ENCODE measurements at regions not wholly inside any gene's neighbourhood (a gene's known extent, or its start where the extent isn't known, plus 50 kb on each side); places are given as distances from the start of the nearest gene placed in this dataset.

DNA sequence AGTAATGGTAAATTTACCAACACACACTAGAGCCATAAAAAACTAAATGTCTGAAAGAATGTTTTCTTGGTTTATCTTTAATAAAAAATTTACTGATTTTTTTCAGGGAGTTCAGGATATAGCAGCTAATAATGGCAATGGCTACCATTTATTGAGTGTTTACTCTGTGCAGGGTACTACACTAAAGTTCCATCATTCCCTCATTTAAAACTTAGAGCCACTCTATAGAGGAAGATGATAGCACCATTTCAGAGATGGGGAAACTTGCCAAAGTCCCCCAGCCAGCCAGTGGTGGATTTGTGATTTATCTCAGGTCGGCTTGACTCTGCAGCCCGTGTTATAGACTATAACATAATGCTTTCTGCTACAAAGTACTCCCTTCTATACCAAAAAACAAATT lies 86.6 kb downstream of the LSMEM1 start:
- H3K4me3 ChIP-seq (ENCODE audit: low read depth in 1 of 3, low read length in 3 of 3): no peak overlapping the region
- DNase-seq (no peak), FAIRE-seq (no peak)
- no peaks in the 10 kb centered on the region for H3K9me3 ChIP-seq (ENCODE audit: control insufficient read depth in 2 of 2, insufficient read depth in 1 of 2, low read depth in 1 of 2, low read length in 1 of 2)
- H3K4me1 ChIP-seq (ENCODE audit: control insufficient read depth in 3 of 3, insufficient read depth in 2 of 3, low read depth in 1 of 3, low read length in 2 of 3): peaks cover 0 to 24% (median 0%) of the 10 kb centered on the region in 3 donors
- WGBS, 3 donors: 40 to 61% (median 45%) methylated on average over 2 of the region's 2 CpGs
- H3K27ac ChIP-seq (ENCODE audit: low read depth in 1 of 3, low read length in 2 of 3): no peak overlapping the region
- no peaks in the 10 kb centered on the region for H3K36me3 ChIP-seq (ENCODE audit: control insufficient read depth in 3 of 3, insufficient read depth in 2 of 3, low read depth in 1 of 3, low read length in 3 of 3)
- no peaks in the 10 kb centered on the region for H3K27me3 ChIP-seq (ENCODE audit: control insufficient read depth in 3 of 3, insufficient read depth in 3 of 3, low read length in 3 of 3)

DNA sequence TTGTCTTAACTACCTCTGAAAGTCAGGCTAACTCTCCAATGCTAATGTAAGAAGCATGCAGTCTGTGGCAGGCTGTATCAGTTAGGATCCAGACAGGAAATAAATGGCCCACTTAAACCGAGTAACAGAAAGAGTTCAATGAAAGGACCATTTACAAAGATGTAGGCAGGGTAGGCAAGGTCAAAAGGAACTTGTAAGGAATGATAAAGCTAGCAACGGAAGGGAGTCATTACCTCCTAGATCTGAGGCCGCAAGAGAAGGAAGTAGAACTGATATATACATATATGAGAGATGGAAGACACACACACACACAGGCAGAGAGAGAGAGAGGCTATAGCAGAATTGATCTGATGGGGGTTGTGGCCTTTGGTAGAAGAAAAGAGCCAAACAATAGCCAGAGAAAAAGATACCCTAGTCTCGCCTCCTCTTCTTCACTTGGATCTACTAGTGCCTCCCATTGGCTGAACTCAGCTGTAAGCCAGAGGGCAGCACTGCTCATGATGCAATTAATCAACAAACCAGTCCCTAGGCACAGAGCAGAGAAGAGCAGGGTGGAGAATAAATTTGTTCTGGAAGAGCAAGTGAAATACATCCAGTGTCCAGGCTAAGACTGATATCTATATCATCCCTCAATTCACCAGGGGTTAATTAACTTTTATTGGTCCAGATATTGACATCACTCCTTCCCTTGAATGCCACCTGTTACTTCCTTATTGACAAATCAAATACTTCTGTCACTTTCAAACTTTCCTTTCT lies 91.2 kb downstream of the LSMEM1 start:
- no peaks in the 10 kb centered on the region for H3K27me3 ChIP-seq (ENCODE audit: control insufficient read depth in 3 of 3, insufficient read depth in 3 of 3, low read length in 3 of 3)
- H3K9me3 ChIP-seq (ENCODE audit: control insufficient read depth in 2 of 2, insufficient read depth in 1 of 2, low read depth in 1 of 2, low read length in 1 of 2): peaks cover 0 to 9% of the 10 kb centered on the region in 2 donors
- H3K4me1 ChIP-seq (ENCODE audit: control insufficient read depth in 3 of 3, insufficient read depth in 2 of 3, low read depth in 1 of 3, low read length in 2 of 3): peaks cover 0 to 30% (median 4%) of the 10 kb centered on the region in 3 donors
- H3K36me3 ChIP-seq (ENCODE audit: control insufficient read depth in 3 of 3, insufficient read depth in 2 of 3, low read depth in 1 of 3, low read length in 3 of 3): no peaks in the 10 kb centered on the region
- WGBS, 3 donors: 7 to 35% (median 27%) methylated on average over 4 of the region's 4 CpGs
- DNase-seq: peak in 1 of 2 donors; percentile 93
- H3K27ac ChIP-seq (ENCODE audit: low read depth in 1 of 3, low read length in 2 of 3): peak overlapping the region; percentile 51 to 73 (median 61)
- no peak overlapping the region for H3K4me3 ChIP-seq (ENCODE audit: low read depth in 1 of 3, low read length in 3 of 3)
- FAIRE-seq: peak; percentile 67

DNA sequence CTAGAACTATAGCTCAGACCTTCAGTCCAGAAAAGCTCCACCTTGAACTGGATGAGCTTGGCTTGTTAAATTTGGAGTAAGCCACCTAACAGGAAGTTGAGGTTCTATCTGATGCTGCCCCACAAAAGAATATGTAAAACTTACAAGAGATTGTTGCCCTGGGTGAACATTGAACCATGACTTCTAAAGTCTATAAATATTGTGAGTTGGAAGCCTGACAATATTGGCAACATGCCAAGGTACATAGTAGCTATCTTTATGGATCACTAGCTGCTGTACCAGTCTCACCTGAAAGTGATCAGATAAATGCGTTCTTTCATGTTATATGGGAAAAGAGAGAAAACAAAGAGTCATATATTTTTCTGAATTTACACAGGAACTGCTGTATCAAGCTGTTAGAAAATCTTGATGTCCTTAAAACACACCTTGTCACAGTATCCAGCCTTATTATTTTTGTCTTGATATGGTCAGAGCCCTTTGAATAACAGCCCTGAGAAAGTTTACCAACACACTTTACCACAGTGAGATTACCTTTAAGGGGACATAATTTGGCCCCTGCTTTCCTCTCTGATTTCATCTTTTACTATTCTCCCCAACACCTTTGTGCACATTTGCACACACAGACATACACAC lies 92.0 kb downstream of the LSMEM1 start:
- no peak overlapping the region for H3K4me3 ChIP-seq (ENCODE audit: low read depth in 1 of 3, low read length in 3 of 3)
- H3K9me3 ChIP-seq (ENCODE audit: control insufficient read depth in 2 of 2, insufficient read depth in 1 of 2, low read depth in 1 of 2, low read length in 1 of 2): peaks cover 0 to 10% of the 10 kb centered on the region in 2 donors
- DNase-seq: peak; percentile 94 to 98
- H3K4me1 ChIP-seq (ENCODE audit: control insufficient read depth in 3 of 3, insufficient read depth in 2 of 3, low read depth in 1 of 3, low read length in 2 of 3): peaks cover 0 to 30% (median 4%) of the 10 kb centered on the region in 3 donors
- no peaks in the 10 kb centered on the region for H3K27me3 ChIP-seq (ENCODE audit: control insufficient read depth in 3 of 3, insufficient read depth in 3 of 3, low read length in 3 of 3)
- peak overlapping the region; percentile 16 to 80 (median 61) for H3K27ac ChIP-seq (ENCODE audit: low read depth in 1 of 3, low read length in 2 of 3)
- WGBS, 3 donors: 18 to 27% (median 27%) methylated on average over 1 of the region's 1 CpG
- H3K36me3 ChIP-seq (ENCODE audit: control insufficient read depth in 3 of 3, insufficient read depth in 2 of 3, low read depth in 1 of 3, low read length in 3 of 3): no peaks in the 10 kb centered on the region
- FAIRE-seq: no peak

DNA sequence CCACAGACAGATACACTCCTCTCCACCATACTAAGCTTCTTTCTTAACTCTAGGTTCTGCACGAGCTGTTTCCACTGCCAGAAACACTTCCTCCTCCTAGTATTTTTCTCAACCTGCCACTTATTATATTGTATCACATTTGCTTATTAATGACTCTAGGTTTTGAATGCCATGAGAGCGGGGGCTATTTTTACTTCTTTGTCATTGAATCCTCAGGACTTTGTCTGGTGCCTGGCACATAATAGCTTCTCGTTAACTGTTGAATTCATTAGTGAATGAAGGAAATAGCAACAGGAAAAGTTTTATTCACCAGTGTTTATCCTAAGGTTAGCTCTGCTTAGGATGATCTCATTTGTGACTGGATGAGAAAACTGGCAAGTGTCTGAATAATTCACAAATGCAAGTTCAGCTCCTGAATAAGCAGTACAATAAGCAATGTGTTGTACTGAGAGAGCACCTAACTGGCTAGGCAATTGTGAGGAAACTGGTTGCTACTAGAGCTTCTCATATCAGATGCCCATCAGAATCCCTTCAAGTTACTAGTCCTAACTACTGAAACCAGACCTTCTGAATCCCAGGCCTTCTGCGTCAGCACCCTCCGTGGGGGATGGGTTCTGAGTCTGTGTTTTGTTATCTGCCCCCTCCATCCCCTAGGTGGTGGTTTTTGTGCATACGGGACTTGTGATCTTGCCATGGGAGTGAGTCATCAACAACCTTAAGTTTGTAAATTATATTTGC lies 92.7 kb downstream of the LSMEM1 start:
- Histone ChIP-seq H3K27ac (ENCODE audit: low read depth in 1 of 3, low read length in 2 of 3) (peak overlapping the region; percentile 16 to 80 (median 21)), H3K9me3 (ENCODE audit: control insufficient read depth in 2 of 2, insufficient read depth in 1 of 2, low read depth in 1 of 2, low read length in 1 of 2) (peaks cover 0 to 13% of the 10 kb centered on the region in 2 donors), H3K36me3 (ENCODE audit: control insufficient read depth in 3 of 3, insufficient read depth in 2 of 3, low read depth in 1 of 3, low read length in 3 of 3) (no peaks in the 10 kb centered on the region), H3K4me3 (ENCODE audit: low read depth in 1 of 3, low read length in 3 of 3) (no peak overlapping the region), H3K4me1 (ENCODE audit: control insufficient read depth in 3 of 3, insufficient read depth in 2 of 3, low read depth in 1 of 3, low read length in 2 of 3) (peaks cover 0 to 30% (median 4%) of the 10 kb centered on the region in 3 donors), H3K27me3 (ENCODE audit: control insufficient read depth in 3 of 3, insufficient read depth in 3 of 3, low read length in 3 of 3) (no peaks in the 10 kb centered on the region)
- FAIRE-seq (no peak), DNase-seq (peak in 1 of 2 donors; percentile 41)
- 16 to 51% (median 27%) methylated on average over 6 of the region's 6 CpGs for WGBS, 3 donors

DNA sequence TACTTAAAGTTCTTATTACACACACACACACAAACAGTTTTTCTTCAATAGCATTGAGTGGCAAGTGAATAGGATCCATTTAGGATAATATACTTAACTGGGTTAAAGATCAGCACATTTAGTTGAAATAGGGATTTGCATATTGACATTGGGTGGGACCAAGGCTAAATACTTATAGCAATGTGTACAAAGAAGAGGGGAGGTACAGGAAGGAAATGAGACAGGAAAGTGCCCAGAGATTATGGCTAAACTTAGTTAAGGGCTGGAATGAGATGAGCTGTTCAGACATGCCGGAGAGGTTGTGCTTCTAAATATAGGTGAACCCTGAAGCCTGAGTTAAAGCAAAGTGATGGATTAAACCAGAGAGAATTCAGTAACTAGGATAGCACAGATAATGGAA lies 95.1 kb downstream of the LSMEM1 start:
- peaks cover 0 to 32% (median 4%) of the 10 kb centered on the region in 3 donors for H3K4me1 ChIP-seq (ENCODE audit: control insufficient read depth in 3 of 3, insufficient read depth in 2 of 3, low read depth in 1 of 3, low read length in 2 of 3)
- no peaks in the 10 kb centered on the region for H3K36me3 ChIP-seq (ENCODE audit: control insufficient read depth in 3 of 3, insufficient read depth in 2 of 3, low read depth in 1 of 3, low read length in 3 of 3)
- FAIRE-seq (no peak), DNase-seq (peak in 1 of 2 donors; percentile 29)
- peaks cover 0 to 31% of the 10 kb centered on the region in 2 donors for H3K9me3 ChIP-seq (ENCODE audit: control insufficient read depth in 2 of 2, insufficient read depth in 1 of 2, low read depth in 1 of 2, low read length in 1 of 2)
- no peak overlapping the region for H3K27ac ChIP-seq (ENCODE audit: low read depth in 1 of 3, low read length in 2 of 3)
- H3K27me3 ChIP-seq (ENCODE audit: control insufficient read depth in 3 of 3, insufficient read depth in 3 of 3, low read length in 3 of 3): no peaks in the 10 kb centered on the region
- no peak overlapping the region for H3K4me3 ChIP-seq (ENCODE audit: low read depth in 1 of 3, low read length in 3 of 3)
- WGBS, 3 donors: 60 to 95% (median 73%) methylated on average over 1 of the region's 1 CpG

DNA sequence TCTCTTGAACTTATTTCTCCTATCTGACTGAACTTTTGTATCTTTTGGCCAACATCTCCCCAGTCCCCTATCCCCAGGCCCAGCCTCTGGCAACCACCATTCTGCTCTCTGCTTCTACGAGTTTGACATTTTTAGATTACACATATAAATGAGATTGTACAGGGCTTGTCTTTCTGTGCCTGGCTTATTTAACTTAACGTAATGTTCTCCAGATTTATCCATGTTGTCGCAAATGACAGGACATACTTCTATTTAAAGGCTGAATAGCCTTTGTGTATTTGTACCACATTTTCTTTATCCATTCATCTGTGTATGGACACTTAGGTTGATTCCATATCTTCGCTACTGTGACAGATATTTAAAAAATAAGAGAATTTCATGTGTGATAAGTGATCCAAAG lies 98.6 kb downstream of the LSMEM1 start:
- FAIRE-seq (no peak), DNase-seq (no peak)
- WGBS, 3 donors: 86 to 96% (median 86%) methylated on average over 4 of the region's 4 CpGs

DNA sequence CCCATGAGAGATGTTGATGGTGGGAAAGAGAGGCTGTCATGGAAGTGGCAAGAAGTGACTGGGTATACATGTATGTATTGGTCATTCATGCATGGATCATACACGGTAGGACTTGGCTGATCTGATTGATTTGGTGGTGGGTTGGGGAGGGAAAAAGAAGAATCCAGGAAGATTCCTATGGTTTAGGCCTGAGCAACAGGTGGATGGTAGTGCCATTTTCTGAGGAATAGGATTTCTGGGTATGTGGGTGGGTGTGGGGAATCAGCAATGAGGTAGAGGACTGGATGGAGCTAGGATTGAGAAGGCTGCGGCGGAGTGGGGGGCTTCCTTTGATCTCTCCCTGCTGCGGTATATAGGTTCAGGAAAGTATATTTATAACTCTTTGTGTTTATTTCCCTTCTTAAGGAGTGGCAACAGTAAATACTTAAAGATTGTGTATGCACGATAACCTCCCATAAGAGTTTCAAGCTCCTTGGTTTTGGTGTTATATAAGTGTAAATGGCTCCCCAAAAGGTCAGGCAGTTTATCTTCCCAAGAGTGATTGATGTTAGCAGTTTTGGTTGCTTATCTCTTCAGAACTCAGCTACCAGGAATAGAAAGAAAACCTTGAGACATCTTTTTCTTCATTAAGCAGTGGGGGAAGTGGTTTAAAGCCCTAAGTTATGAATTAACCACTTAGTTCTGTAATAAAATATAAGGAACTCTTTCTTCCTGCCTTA lies 100.1 kb downstream of the LSMEM1 start:
- WGBS, 3 donors: 64 to 72% (median 72%) methylated on average over 5 of the region's 5 CpGs
- H3K4me3 ChIP-seq (ENCODE audit: low read depth in 1 of 3, low read length in 3 of 3): no peak overlapping the region
- H3K4me1 ChIP-seq (ENCODE audit: control insufficient read depth in 3 of 3, insufficient read depth in 2 of 3, low read depth in 1 of 3, low read length in 2 of 3): peaks cover 0 to 16% (median 0%) of the 10 kb centered on the region in 3 donors
- peaks cover 0 to 31% of the 10 kb centered on the region in 2 donors for H3K9me3 ChIP-seq (ENCODE audit: control insufficient read depth in 2 of 2, insufficient read depth in 1 of 2, low read depth in 1 of 2, low read length in 1 of 2)
- DNase-seq (peak; percentile 49 to 51), FAIRE-seq (no peak)
- no peaks in the 10 kb centered on the region for H3K36me3 ChIP-seq (ENCODE audit: control insufficient read depth in 3 of 3, insufficient read depth in 2 of 3, low read depth in 1 of 3, low read length in 3 of 3)
- peak overlapping the region in 2 of 3 donors; percentile 15 to 20 for H3K27ac ChIP-seq (ENCODE audit: low read depth in 1 of 3, low read length in 2 of 3)
- no peaks in the 10 kb centered on the region for H3K27me3 ChIP-seq (ENCODE audit: control insufficient read depth in 3 of 3, insufficient read depth in 3 of 3, low read length in 3 of 3)

More for the DNA sequence above, 98.6 kb downstream of the LSMEM1 start:
- no peaks in the 10 kb centered on the region for H3K36me3 ChIP-seq (ENCODE audit: control insufficient read depth in 3 of 3, insufficient read depth in 2 of 3, low read depth in 1 of 3, low read length in 3 of 3)
- no peak overlapping the region for H3K4me3 ChIP-seq (ENCODE audit: low read depth in 1 of 3, low read length in 3 of 3)
- peaks cover 0 to 32% of the 10 kb centered on the region in 2 donors for H3K9me3 ChIP-seq (ENCODE audit: control insufficient read depth in 2 of 2, insufficient read depth in 1 of 2, low read depth in 1 of 2, low read length in 1 of 2)
- H3K4me1 ChIP-seq (ENCODE audit: control insufficient read depth in 3 of 3, insufficient read depth in 2 of 3, low read depth in 1 of 3, low read length in 2 of 3): peaks cover 0 to 16% (median 0%) of the 10 kb centered on the region in 3 donors
- H3K27ac ChIP-seq (ENCODE audit: low read depth in 1 of 3, low read length in 2 of 3): no peak overlapping the region
- no peaks in the 10 kb centered on the region for H3K27me3 ChIP-seq (ENCODE audit: control insufficient read depth in 3 of 3, insufficient read depth in 3 of 3, low read length in 3 of 3)

DNA sequence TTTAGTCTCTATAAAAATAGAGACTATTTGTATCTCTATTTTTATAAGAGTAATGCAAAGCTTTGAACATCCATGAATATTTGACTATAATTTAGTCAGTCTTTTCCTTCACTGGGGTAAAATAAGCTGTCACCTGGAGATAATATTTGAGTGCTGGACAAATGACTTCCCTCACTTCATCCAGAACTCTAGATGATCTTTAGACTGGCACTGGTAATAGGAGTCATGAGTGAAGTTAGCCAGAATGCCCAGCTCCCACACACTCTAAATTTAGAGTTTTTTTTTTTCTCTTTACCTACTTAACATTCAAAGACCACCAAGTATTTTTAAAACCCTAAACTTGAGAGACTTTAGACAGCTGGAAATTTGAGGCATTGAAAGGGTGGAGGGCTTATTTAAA lies 100.7 kb downstream of the LSMEM1 start:
- no peaks in the 10 kb centered on the region for H3K36me3 ChIP-seq (ENCODE audit: control insufficient read depth in 3 of 3, insufficient read depth in 2 of 3, low read depth in 1 of 3, low read length in 3 of 3)
- H3K9me3 ChIP-seq (ENCODE audit: control insufficient read depth in 2 of 2, insufficient read depth in 1 of 2, low read depth in 1 of 2, low read length in 1 of 2): peaks cover 0 to 25% of the 10 kb centered on the region in 2 donors
- H3K4me1 ChIP-seq (ENCODE audit: control insufficient read depth in 3 of 3, insufficient read depth in 2 of 3, low read depth in 1 of 3, low read length in 2 of 3): peaks cover 0 to 16% (median 0%) of the 10 kb centered on the region in 3 donors
- H3K27ac ChIP-seq (ENCODE audit: low read depth in 1 of 3, low read length in 2 of 3): peak overlapping the region in 1 of 3 donors; percentile 16
- FAIRE-seq: no peak
- H3K27me3 ChIP-seq (ENCODE audit: control insufficient read depth in 3 of 3, insufficient read depth in 3 of 3, low read length in 3 of 3): no peaks in the 10 kb centered on the region
- peak in 1 of 2 donors; percentile 17 for DNase-seq
- H3K4me3 ChIP-seq (ENCODE audit: low read depth in 1 of 3, low read length in 3 of 3): no peak overlapping the region

All from small intestine (tissue), 7 donors.